ENCODE measurements at regions not wholly inside any gene's neighbourhood (a gene's known extent, or its start where the extent isn't known, plus 50 kb on each side); places are given as distances from the start of the nearest gene placed in this dataset.

DNA sequence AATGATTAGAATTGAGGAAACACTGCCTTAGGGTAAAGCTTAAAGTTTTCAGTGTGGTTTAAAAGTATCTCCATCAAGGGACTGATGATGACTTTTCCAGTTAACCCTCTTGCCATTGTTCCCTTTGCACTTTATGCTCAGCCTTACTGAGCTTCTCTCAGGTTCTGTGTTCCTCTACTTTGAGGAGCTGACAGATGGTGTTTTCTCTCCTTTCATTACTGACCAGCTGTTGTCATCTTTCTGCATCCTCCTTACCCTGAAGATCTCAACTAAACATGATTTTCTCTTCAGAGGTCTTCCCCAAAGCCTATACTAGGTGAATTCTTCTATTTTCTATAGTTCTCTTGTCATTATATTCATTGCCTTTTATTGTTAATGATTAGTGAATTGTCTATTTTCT is 475.6 kb upstream of the SYNCRIP start:
- TF ChIP-seq POLR2A (IDR thresholded peaks at IDR 0.05): no peak
- TF ChIP-seq, protein P1, sequence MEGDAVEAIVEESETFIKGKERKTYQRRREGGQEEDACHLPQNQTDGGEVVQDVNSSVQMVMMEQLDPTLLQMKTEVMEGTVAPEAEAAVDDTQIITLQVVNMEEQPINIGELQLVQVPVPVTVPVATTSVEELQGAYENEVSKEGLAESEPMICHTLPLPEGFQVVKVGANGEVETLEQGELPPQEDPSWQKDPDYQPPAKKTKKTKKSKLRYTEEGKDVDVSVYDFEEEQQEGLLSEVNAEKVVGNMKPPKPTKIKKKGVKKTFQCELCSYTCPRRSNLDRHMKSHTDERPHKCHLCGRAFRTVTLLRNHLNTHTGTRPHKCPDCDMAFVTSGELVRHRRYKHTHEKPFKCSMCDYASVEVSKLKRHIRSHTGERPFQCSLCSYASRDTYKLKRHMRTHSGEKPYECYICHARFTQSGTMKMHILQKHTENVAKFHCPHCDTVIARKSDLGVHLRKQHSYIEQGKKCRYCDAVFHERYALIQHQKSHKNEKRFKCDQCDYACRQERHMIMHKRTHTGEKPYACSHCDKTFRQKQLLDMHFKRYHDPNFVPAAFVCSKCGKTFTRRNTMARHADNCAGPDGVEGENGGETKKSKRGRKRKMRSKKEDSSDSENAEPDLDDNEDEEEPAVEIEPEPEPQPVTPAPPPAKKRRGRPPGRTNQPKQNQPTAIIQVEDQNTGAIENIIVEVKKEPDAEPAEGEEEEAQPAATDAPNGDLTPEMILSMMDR (IDR thresholded peaks at IDR 0.05): no peak
